ENCODE measurements at regions not wholly inside any gene's neighbourhood (a gene's known extent, or its start where the extent isn't known, plus 50 kb on each side); places are given as distances from the start of the nearest gene placed in this dataset.

- TF ChIP-seq CTCF (IDR thresholded peaks at IDR 0.05; ENCODE audit: extremely low read depth in 1 of 2, insufficient read depth in 1 of 2, low read depth in 1 of 2, low read length in 2 of 2), result no peak
- no peak for TF ChIP-seq GATA2 (IDR thresholded peaks at IDR 0.05; ENCODE audit: insufficient read depth, insufficient read length, low read depth, low read length)
- no peak for TF ChIP-seq POLR2AphosphoS5 (IDR thresholded peaks at IDR 0.05; ENCODE audit: insufficient read depth, low read depth, low read length)
- TF ChIP-seq POLR2A (IDR thresholded peaks at IDR 0.05; ENCODE audit: low read depth, low read length), result no peak
These were observed 743.4 kb upstream of the CNTN5 start for GRCh38 chr11:98277251-98277912.

Data from endothelial cell of umbilical vein (primary cell).